HG03460 (cell line): ENCODE measurements at regions not wholly inside any gene's neighbourhood (a gene's known extent, or its start where the extent isn't known, plus 50 kb on each side); places are given as distances from the start of the nearest gene placed in this dataset.
A peak's percentile ranks its signal among the peaks of the same experiment; 100 is the strongest.

Experiments
- ATAC-seq: cut with Tn5 transposase; IDR thresholded peaks from one replicate; pipeline ENCODE4 v1.9.1; 2021; ENCODE audit not compliant: unreplicated experiment

- ATAC-seq = no peak
These were observed 419.6 kb upstream of the RASGEF1B start for GRCh38 chr4:81891005-81891996.

- no peak for ATAC-seq
These were observed 413.3 kb upstream of the RASGEF1B start for GRCh38 chr4:81884986-81885385.

GRCh38 chr4:81883530-81884450 is 412.1 kb upstream of the RASGEF1B start:
- no peak for ATAC-seq

GRCh38 chr4:81883004-81883403 is 411.3 kb upstream of the RASGEF1B start:
- no peak for ATAC-seq

GRCh38 chr4:81881855-81882621 is 410.3 kb upstream of the RASGEF1B start:
- ATAC-seq = no peak

- no peak for ATAC-seq
These were observed 404.4 kb upstream of the RASGEF1B start for GRCh38 chr4:81876106-81876505.

GRCh38 chr4:81874661-81875515 is 403.2 kb upstream of the RASGEF1B start:
- no peak for ATAC-seq

- ATAC-seq = no peak
These were observed 398.6 kb upstream of the RASGEF1B start for GRCh38 chr4:81870275-81870674.

GRCh38 chr4:81860111-81860510 is 388.4 kb upstream of the RASGEF1B start:
- no peak for ATAC-seq

- ATAC-seq = no peak
These were observed 382.7 kb upstream of the RASGEF1B start for GRCh38 chr4:81854406-81854805.

GRCh38 chr4:81852031-81852715 is 380.5 kb upstream of the RASGEF1B start:
- ATAC-seq = no peak

- no peak for ATAC-seq
These were observed 379.0 kb upstream of the RASGEF1B start for GRCh38 chr4:81850701-81851100.

GRCh38 chr4:81845761-81846160 is 374.1 kb upstream of the RASGEF1B start:
- ATAC-seq = no peak

GRCh38 chr4:81845273-81845672 is 373.6 kb upstream of the RASGEF1B start:
- no peak for ATAC-seq

- ATAC-seq = peak; percentile 81
These were observed 373.0 kb upstream of the RASGEF1B start for GRCh38 chr4:81844717-81845116.

- peak; percentile 80 for ATAC-seq
These were observed 367.8 kb upstream of the RASGEF1B start for GRCh38 chr4:81839347-81840042.

- ATAC-seq = no peak
These were observed 366.9 kb upstream of the RASGEF1B start for GRCh38 chr4:81838586-81838985.

- ATAC-seq = no peak
These were observed 365.0 kb upstream of the RASGEF1B start for GRCh38 chr4:81836716-81837115.

GRCh38 chr4:81833576-81833975 is 361.9 kb upstream of the RASGEF1B start:
- no peak for ATAC-seq
